Activated CD4-positive, alpha-beta T cell treated with anti-CD3 and anti-CD28 coated beads, Interleukin-2, amount 50 U/mL, for 16 hours (primary cell): ENCODE measurements at regions not wholly inside any gene's neighbourhood (a gene's known extent, or its start where the extent isn't known, plus 50 kb on each side); places are given as distances from the start of the nearest gene placed in this dataset.

ENCODE experiments used
- DNase-seq: peaks from one replicate; pipeline ENCODE4 v3.0.0-alpha.2; 2020

DNA sequence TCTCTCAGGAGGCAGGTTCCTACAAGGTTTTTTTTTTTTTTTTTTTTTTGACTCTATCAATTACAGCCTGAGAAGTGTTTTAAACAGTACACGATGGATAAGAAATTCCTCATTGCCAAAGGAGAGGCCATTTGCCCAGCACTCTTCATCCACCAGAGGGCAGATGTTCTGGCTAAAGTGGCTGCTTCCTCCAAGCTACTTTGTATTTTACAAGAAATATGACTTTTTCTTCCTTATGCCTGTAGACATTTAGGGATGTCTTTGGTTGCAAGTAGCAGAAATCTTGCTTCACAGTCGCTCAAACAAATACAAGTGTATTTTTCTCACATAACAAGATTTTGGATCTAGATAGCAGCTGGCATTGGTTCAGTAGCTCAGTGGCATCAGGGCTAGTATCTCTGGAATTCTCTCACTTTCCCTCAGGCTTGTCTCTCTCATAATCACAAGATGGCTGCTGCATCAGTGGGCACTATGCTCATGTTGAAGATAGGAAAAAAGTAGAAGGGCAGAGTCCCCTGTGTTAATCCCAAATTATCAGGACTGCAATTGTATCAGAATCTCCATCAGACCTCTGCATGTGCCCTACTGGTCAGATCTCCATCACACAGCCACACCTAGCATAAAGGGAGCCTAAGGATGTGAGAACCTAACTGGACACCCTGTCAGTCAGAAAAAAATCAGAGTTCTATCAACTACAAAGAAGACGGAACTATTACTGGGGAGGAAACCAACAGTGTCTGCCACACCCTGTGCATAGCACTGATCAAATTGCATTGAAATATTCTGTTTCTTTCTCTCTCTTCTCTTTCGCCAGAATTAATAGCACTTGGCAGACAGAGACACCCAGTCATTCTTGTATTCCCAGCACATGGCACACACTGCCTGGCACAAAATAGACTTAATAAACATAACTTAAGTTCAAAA lies 138.9 kb upstream of the COL8A1 start:
- peak; percentile 21 for DNase-seq

DNA sequence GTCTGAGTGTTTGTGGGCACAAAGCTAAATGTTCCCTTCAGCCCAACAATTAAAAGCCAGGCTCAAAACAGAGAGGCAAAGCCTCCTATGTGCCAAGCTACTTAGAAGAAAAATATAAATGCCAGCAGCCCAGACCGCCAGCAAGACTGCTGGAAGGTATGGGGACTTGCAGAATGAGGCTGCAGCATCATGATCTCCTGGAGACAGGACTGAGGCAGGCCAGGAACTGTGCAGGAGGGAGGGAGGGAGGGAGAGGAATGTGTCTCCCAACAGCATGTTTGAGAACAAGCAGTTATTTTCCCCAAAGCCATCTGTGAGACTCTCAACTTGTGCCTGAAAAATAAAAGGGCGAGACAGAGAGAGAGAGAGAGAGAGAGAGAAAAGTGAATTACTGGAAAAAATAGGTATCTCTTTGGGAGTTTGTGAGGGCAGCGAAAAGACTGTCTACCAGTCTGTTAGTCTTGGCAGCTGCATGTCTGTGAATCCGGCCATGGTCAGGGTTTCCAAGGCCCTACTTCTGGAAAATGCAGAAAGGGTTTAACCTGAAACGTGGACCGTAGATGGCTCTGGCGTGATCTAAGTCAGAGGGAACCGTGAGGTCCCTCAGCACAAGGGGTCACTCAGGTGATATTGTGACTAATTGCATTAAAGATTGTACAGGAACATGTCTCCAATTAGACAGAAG lies 139.7 kb upstream of the COL8A1 start:
- no peak for DNase-seq

DNA sequence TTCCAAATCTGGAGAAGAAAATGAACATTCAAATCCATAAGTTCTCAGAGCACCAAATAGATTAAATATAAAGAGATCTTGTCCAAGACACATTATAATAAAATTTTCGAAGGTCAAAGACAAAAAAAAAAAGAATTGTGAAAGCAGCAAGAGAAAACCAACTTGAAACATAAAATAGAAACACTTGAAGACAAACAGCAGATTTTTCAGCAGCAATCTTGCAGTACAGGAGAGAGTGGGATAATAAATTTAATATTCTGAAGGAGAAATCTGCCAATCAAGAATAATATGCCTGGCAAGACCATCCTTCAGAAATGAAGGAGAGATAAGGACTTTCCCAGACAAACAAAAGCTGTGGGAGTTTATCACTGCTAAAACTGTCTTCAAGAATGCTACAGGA lies 150.5 kb upstream of the COL8A1 start:
- DNase-seq: no peak

DNA sequence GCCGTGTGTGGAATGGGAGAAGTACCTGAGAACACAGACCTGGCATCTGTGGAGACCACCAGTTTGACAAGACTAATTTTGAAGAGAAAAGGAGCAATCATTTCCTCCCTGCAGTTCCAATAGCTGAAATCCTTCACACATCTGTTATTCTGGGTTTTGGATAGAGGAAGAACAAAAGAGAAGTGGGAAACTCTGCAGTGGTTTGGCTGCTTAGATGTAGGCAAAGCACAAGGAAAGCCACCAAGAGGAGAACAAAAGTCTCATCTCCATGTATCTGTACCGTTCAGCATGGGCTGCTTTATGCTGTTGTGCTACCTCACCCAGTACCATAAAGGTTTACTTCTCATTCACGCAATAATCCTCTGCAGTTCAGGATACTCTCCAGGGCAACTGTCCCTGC lies 153.1 kb upstream of the COL8A1 start:
- no peak for DNase-seq

DNA sequence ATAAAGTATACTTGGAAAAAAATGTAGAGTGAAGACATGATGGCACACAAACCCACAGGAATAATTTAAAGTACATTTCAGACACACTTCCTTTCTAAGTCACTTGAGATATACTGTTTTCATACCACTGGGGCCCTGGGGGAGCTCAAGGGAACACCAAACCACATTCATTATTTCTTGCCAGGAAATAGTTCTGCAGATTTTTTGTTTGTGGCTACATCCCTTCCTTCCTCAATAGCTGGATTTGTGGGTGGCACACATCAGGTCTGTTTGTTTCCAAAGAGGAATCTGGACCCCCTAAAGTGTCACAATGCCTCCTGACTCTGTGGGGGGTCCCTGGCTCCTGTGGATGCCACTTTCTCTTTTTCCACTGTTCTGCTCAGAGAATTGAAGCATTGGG lies 153.5 kb upstream of the COL8A1 start:
- no peak for DNase-seq

DNA sequence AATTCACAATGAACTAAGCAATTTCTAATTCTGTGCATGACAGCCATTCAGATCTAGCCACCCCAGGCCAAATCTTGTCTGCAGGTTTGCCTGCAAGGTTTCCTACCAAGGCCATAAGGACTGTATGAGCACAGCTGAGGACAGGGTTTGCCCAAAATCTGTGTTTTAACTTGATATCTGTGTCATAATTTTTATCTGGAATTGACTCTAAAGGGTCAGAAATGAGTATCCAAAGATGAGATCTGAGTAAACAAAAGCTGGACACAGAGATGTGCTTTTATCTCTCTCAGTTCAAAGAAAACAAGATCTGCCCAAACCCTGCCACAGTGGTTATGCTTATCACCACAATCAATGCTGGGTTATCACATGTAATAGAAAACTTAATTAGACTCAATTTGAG lies 154.6 kb upstream of the COL8A1 start:
- peak; percentile 1 for DNase-seq

DNA sequence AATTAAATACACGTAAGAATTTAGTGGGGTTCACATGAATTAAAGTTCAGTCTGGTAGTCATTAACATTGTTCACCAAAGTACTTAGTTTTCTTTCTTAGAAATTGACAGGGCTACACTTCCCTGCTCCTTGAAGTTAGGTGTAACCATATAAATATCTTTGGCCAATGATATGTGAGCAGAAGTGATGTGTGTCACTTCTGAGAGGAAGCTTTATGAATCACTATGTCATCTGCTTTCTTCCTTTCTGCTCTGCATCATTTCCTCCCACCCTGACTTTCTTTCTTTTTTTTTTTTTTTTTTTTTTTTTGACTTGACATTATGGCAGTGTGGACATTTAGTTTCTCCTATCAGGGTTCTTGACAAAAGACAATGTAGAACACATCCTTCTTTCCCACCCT lies 156.2 kb upstream of the COL8A1 start:
- no peak for DNase-seq

DNA sequence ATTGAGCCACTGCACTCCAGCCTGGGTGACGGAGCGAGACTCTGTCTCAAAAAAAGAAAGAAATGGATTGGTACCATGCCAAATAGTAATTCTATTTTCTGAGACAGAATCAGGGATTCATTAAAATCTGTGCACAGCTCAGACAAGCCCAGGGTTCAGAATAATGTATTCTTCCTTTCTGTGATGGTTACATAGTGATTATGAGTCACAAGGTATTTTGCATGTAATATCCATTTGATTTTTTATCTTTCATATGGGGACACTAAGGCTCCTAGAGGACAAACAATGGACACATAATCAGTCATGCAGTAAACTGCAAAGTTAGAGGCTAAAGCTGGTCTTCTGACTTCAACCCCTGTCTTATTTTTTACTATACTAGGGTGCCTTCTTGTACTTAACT lies 156.8 kb upstream of the COL8A1 start:
- no peak for DNase-seq

DNA sequence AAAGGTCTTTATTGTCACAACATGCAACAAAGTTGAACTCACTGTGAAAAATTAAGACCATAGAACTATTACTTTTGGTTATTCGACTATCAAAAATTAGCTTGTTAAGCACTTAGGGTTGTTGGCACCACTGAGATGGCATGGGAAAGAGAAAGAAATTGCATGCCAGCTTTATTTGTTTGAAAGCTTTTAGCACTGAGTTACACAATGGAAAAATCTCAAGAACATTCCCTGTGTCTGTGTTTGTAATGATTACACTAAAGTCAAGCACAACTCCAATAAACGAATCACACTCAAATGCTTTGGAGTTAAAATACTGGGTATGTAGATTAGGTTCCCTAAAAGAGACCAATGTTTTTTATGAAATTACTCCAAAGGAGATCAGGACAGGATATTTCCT lies 158.6 kb upstream of the COL8A1 start:
- no peak for DNase-seq

DNA sequence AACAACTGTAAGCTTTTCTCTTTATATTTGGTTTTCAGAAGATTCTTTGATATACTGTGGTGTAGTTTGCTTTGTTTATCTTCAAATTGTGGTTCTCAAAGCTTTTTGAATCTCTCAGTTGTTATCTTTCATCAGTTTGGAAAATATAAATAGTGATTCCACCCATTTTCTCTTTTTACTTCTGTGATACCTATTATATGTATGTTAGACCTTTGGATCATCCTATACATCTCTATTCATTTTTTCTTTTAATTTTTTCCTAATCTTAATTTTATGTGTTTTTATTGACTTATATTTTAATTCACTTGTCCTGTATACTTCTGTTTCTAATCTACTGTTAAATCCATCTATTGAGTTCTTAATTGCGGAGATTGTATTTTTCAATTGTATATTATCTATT lies 160.7 kb upstream of the COL8A1 start:
- no peak for DNase-seq

DNA sequence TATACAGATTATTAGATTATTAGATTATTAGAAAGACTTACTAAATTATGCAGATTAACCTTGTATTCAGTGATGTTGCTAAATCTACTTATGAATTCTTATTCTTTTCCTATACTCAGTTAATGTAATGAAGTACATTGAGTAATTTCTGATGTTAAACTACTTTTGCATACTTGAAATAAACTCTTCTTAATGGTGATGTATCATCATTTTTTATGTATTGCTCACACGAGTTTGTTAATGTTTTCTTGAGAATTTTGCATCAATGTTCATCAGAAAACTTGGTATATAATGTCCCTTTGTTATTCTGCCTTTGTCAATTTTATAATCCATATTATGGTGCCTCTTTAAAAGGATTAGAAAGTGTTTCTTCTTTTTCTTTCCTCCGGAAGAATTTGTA lies 163.2 kb upstream of the COL8A1 start:
- DNase-seq: no peak

DNA sequence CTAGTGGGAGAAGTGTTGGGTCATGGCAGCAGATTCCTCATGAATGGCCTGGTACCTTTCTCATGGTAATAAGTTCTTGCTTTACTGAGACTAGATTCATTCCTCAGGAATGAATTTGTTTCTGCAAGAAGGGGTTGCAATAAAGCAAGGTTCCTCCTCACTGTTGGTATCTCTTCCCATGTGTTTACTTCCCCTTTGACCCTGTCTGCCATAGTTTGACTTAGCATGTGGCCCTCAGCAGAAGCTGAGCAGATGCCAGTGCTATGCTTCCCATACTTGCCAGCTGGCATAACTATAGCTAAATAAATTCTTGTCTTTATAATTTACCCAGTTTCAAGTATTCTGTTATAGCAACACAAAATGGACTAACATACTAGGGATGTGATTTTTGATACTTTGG lies 163.6 kb upstream of the COL8A1 start:
- no peak for DNase-seq

DNA sequence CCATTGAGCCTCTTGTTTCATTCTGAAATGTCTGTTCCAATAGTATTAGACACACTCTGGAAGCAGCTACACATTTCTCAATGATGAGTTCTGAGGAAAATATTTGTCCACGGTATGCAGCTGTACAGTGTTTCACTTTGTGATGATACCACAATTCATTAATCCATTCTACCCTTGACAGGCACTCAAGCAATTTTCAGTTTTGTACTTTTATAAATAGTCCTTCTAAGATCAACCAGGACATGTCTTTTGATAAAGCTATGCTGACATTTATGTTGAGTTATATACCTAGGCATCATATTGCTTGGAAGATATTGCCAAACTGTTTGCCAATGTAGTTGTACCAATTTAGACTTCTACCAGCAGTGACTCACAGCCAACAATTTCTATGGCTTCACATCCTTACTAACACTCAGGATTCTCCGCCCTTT lies 165.1 kb upstream of the COL8A1 start:
- no peak for DNase-seq

DNA sequence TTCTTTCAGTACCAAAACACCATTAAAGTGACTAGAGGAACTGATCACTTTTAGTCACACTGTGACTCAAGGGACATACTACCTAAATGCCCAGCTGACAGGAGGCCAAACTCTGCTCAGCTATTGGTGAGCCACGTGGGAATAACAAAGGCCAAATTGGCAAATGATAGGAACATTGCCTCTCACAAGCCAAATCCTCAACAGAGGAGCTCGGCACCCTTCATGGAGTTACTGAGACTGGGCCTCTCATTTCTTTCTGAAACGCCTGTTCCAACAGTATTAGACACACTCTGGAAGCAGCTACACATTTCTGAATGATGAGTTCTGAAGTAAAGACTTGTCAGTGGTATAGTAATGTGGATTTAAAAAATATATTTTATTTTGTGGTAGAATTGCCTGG lies 166.0 kb upstream of the COL8A1 start:
- no peak for DNase-seq

DNA sequence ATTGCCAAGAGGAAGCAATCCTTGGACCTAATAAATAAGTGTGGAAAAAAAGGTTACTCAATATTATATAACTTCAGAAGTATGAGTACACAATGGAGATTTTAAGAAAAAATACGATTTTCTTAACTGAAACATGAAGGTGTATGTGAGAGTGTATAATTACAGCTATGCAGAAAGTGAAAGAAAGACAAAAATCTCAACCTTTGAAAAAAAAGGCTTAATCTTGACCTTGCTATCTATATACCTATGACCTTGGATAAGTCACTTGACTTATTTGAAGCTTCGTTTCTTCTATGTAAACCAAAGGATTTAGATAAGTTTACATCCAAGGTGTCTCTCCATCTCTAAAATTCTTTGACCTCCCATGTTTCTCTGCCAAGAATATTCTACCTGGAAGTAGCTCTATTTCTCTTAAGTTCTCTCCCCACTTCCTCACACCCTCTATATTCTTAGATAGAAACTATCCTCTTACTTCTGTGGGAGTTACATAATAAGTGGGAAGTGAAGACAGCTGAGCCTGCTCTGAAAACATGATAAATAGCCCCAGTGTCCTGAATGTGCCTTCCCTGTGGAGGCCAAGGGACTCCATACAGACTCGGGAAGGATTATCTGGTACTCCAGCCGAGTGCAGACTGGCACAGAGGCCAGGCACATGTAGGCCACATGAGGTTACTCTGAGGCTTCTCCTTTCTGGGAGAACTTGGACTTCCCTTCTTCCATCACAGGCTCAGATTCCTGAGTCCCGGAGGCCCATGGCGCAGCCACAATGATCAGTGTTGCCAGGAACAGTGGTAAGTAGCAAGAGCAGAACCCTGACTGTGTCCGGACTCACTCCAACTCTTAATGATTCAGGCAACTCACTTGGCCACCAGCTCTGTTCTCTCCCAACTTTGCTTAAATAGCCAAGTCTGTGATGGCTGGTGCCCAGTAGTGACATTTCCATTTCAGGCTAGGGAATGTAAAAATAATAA lies 166.8 kb upstream of the COL8A1 start:
- no peak for DNase-seq

DNA sequence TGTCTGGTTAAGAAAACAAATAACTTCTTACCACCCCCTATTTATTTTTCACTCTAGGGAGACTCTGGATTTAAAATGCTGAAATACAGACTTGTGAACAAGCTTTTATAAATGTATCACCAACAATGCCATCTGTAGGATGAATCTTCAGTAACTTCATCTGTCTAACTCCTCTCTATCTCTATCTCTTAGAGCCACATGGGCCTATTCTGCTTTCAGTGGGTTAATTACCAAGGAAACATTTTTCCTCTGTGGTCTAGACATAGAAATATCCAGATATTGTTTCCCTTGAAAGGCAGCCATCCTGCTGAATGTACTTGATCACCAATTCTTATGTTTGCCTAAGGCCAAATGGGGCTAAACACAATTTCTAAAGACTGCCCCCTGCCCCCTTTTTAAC lies 167.6 kb upstream of the COL8A1 start:
- DNase-seq: no peak

DNA sequence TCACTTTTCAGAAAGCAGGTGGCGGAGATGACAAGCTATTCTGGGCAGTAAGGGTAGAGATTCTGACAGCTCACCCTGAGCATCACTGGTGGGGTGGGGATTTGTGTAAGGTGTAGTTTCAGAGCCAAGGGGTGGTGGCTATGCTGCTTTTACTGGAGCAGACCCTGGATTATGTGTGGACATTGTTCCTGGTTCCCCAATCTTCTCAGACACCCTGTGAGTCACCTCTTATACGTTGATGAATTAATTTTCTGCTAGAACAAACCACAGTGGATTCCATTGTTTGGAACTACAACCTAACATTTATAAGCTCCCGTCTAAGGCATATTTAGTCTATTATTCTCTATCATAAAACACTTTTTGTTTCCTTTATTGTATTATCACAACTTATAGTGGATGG lies 169.5 kb upstream of the COL8A1 start:
- no peak for DNase-seq

DNA sequence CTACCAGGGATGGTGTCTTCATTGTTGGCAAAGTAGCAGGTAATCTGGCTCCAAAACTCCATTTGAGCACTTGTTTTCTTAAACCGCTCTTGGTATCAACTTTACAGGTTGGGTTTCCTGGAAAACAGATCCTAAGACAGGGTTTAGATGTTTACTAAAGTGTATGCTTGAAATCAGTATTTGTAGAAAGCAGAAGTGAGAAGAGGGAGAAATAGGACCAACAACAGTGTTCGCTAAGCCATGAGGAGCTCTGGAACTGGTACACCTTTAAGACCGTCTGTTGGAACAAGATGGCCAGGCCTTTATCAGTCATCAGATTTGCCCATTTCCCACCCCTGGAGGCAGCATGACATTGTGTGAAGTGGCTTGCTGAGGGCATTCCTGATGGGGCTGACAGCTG lies 171.0 kb upstream of the COL8A1 start:
- no peak for DNase-seq

DNA sequence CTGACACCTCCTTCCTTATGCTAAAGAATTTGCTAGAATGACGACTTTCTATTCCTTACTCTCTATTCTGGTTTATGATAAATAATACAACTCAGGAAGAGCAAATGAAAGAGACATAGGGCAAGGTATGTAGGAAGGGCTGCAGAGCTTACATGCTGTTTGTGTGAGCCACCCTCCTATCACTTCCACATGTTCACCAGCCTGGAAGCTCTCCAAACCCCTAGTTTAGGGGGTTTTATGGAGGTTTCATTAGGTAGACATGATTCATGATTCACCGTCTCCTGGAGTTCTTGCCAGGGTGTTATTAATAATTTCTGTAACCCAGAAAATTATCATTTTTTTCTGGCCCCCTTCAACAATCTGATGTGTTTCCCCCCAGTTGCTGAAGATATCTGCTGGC lies 172.1 kb upstream of the COL8A1 start:
- no peak for DNase-seq

DNA sequence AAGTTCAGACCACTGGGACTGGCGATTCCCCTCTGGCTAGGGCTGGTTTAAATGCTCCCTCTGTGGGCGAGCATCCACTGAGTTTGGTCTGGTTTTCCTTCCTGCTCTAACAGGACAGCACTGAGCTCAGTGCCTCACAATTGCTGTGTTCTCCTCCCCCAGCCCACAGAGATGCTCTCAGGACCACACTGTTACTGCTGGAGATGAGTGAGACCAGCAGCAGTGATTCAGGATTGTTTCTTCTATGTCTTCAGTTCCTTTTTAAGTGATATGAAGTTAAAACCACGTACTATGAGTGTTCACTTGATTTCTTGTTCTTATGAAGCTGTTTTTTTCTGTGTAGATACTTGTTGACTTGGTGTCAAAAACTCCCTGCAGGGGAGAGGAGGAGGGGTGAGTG lies 180.4 kb upstream of the COL8A1 start:
- DNase-seq: no peak

DNA sequence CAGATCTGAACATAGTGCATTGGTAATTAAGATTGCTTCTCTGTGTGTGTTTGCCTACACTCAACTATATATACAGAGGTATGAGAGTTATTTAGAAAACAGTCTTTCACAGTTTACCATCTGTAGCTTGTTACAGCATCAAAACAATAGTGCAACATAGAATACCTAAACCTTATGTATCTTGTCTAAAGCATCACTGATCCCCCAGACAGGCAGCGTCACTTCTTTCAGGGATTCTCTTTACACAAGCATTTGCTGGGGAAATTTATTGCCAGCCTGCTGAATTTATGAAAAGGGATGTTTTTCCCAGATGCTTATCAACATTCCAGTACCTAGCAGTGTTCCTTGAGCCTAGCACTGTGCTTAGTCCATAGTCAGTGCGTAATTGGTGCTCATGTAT lies 195.8 kb upstream of the COL8A1 start:
- DNase-seq: no peak

DNA sequence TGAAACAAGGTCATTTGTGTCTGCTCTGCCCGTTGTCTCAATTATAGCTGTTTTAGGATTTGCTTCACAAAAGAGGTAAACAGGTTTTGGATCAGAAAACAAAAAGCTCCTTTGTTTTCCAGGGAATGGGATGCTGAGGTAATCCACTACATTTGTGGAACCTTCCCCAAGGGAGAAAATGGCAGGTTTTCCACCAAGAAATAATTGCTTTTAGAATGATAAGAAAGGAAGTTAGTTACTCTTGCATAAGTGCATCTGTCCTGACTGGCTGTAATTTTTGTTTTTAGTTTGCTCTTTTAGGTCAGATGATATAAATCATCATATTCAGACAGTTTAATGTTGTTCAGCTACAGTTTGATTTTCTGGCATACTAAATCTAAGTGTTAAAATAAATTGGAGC lies 198.5 kb upstream of the COL8A1 start:
- DNase-seq: no peak

DNA sequence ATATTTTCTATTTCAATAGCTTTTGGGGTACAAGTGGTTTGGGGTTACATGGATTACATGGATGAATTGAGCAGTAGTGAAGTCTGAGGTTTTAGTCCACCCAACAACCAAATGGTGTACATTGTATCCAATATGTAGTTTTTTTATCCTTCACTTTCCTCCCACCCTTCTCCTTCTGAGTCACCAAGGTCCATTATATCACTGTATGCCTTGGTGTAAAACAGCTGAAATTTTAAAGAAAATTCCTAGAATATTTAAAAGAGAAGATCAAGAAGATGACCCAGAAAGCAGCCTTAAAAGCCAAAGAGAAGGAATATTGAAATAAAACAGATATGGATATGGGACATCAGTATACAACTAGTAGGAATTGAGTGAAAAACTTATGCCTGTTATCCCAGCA lies 204.2 kb upstream of the COL8A1 start:
- no peak for DNase-seq
